ENCODE measurements at regions not wholly inside any gene's neighbourhood (a gene's known extent, or its start where the extent isn't known, plus 50 kb on each side); places are given as distances from the start of the nearest gene placed in this dataset.

DNA sequence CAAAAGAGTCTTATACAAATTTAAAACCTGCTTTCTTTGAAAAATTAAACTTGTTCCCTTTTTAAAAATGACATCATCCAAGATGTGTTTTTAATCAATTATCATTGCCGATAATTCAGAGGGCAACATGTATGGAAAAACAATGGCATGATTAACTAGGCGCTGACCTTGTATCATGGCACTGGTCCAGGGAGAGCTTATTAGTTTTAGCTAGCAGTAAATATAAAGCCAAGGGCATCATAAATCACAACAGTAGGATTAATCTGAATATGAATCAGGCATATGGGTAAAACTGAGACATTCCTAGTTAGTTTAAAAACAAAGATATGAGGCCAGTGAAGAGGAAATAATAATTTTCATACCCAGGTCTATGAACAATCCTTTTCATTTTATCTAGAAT lies 374.0 kb downstream of the HDGFL1 start:
- TF ChIP-seq, protein P1, sequence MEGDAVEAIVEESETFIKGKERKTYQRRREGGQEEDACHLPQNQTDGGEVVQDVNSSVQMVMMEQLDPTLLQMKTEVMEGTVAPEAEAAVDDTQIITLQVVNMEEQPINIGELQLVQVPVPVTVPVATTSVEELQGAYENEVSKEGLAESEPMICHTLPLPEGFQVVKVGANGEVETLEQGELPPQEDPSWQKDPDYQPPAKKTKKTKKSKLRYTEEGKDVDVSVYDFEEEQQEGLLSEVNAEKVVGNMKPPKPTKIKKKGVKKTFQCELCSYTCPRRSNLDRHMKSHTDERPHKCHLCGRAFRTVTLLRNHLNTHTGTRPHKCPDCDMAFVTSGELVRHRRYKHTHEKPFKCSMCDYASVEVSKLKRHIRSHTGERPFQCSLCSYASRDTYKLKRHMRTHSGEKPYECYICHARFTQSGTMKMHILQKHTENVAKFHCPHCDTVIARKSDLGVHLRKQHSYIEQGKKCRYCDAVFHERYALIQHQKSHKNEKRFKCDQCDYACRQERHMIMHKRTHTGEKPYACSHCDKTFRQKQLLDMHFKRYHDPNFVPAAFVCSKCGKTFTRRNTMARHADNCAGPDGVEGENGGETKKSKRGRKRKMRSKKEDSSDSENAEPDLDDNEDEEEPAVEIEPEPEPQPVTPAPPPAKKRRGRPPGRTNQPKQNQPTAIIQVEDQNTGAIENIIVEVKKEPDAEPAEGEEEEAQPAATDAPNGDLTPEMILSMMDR (IDR thresholded peaks at IDR 0.05; ENCODE audit: insufficient read depth, low read length, poor library complexity, severe bottlenecking) = no peak
- Histone ChIP-seq H3K4me3 (ENCODE audit: low read depth, low read length) (no peak overlapping the region), H3K27me3 (ENCODE audit: control insufficient read depth, insufficient read depth, low read length) (no peaks in the 10 kb centered on the region), H3K36me3 (ENCODE audit: control insufficient read depth, insufficient read depth, low read length) (no peaks in the 10 kb centered on the region)
- DNase-seq (ENCODE audit: low read depth) = no peak

DNA sequence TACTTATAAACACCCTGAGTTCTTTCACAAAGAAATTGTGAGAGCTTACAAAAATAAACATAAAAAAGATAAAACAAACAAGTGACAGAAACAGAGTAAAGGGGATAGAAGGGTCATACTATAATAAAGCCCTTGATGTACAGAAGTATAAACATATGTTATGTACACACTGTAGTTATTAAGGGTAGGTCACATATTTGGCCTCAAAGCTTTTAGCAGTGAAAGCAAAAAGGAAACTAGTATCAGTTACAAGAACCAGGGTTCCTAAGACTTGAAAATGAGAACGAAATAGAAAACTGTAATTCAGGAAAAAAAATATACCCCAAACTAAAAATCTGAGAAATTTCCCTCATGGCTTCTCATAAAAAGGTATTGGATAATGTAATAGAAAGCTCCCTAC lies 380.6 kb downstream of the HDGFL1 start:
- no peaks in the 10 kb centered on the region for H3K27me3 ChIP-seq (ENCODE audit: control insufficient read depth, insufficient read depth, low read length)

DNA sequence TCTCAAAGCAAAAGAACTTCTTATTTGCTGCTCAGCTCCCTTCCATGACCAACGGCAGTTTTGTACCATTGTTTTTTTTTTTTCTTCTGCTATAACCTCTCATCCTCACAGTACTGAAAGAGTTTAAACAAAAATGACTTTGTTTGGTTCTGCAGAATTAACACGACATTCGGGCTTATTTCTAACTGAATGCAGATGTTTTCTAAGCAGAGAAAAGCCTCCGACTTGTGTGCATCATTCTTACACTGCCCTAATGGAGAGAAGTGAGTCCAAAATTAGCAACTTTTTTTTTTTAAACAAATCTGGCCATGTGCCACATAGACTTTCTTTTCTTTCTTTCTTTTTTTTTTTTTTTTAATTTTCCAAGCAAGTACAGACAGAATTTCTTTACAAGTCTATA lies 382.7 kb downstream of the HDGFL1 start:
- Histone ChIP-seq H3K27me3 (ENCODE audit: control insufficient read depth, insufficient read depth, low read length) (no peaks in the 10 kb centered on the region), H3K4me3 (ENCODE audit: low read depth, low read length) (no peak overlapping the region), H3K36me3 (ENCODE audit: control insufficient read depth, insufficient read depth, low read length) (no peaks in the 10 kb centered on the region)
- DNase-seq (ENCODE audit: low read depth) = no peak
- TF ChIP-seq, protein P1 (IDR thresholded peaks at IDR 0.05; ENCODE audit: insufficient read depth, low read length, poor library complexity, severe bottlenecking) = no peak

More for the DNA sequence above, 380.6 kb downstream of the HDGFL1 start:
- TF ChIP-seq, protein P1 (IDR thresholded peaks at IDR 0.05; ENCODE audit: insufficient read depth, low read length, poor library complexity, severe bottlenecking) = no peak
- H3K36me3 ChIP-seq (ENCODE audit: control insufficient read depth, insufficient read depth, low read length) = no peaks in the 10 kb centered on the region
- no peak overlapping the region for H3K4me3 ChIP-seq (ENCODE audit: low read depth, low read length)
- no peak for DNase-seq (ENCODE audit: low read depth)

DNA sequence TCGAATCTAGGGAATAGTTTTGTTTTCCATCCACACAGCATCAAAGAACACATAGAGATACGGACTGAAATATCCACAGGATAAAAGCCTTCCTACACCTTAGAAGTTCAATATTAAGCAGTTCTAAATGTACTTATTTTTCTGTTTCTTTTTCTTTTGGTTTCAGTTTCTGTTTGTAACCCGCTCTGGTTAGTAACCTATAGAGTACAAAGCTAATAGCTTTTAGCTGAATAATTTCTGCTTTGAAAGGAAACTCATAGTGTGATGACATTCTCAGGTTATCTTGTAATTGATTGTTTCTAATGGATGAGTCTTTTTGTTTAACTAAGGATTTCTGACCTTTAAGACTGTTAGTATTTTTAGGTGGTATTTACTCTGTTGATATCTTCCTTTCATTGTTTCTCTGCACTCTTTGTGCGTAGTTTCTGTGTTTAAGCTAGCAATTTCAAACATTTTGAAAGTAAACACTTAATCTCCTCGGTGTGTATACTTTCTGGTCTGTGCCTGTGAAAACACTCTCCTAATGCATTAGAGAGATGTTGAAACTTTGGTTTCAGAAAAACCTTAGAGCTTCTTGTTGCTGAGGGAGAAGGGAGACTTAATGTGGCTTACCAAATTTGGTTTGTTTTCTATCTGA lies 385.5 kb downstream of the HDGFL1 start:
- TF ChIP-seq, protein P1 (IDR thresholded peaks at IDR 0.05; ENCODE audit: insufficient read depth, low read length, poor library complexity, severe bottlenecking) = no peak
- H3K27me3 ChIP-seq (ENCODE audit: control insufficient read depth, insufficient read depth, low read length) = no peaks in the 10 kb centered on the region
- DNase-seq (ENCODE audit: low read depth) = peak; percentile 18
- H3K4me3 ChIP-seq (ENCODE audit: low read depth, low read length) = no peak overlapping the region
- H3K36me3 ChIP-seq (ENCODE audit: control insufficient read depth, insufficient read depth, low read length) = no peaks in the 10 kb centered on the region

DNA sequence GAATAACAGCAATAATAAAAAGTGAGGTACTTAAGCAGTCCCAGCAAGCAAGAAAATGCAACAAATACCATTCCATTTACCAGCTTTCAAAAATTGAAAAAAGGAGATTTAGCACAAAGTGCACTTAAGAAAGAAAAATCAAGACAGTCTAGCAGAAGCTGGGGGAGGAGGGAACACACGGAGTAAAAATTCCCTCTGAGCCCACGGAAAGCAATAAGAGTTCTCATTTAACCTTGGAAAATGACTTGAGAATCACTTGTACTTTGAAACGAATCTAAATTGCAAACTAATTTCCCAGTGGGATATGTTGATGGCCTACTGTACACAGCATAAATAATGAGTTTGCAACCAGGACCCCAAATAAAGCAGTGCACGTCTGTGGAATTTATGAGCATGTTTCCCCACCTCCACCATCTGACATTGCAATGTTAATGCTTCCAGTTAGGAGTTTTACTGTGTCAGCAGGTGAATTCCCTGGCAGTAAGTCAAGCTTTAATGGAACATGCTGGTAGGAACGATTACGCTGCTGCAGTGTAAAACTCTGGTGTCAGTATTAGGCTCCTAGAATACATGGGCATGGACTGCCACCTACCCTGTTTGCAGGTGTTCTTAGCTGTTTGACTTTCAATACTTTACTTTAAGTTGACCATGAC lies 386.8 kb downstream of the HDGFL1 start:
- peak; percentile 16 for DNase-seq (ENCODE audit: low read depth)
- TF ChIP-seq, protein P1 (IDR thresholded peaks at IDR 0.05; ENCODE audit: insufficient read depth, low read length, poor library complexity, severe bottlenecking) = no peak
- Histone ChIP-seq H3K4me3 (ENCODE audit: low read depth, low read length) (no peak overlapping the region), H3K36me3 (ENCODE audit: control insufficient read depth, insufficient read depth, low read length) (no peaks in the 10 kb centered on the region), H3K27me3 (ENCODE audit: control insufficient read depth, insufficient read depth, low read length) (no peaks in the 10 kb centered on the region)

DNA sequence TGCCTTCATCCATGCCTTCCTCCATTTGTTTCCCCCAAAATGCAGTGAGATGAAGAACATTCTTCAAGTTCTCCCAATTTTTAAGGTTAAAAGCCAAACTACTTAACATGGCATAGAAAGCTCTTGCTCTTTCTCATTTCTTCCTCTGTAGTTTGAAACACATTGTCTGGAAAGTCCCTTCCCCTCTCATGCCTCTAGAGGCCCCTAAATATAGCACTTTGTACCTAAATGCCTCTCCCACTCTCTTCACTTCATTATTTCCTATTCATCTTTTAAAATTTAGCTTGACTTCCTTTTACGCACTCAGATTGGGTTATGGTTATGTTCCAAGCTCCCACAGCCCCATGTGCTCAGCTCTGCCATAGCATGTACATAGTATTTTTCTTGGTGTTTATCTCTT lies 389.3 kb downstream of the HDGFL1 start:
- Histone ChIP-seq H3K4me3 (ENCODE audit: low read depth, low read length) (no peak overlapping the region), H3K27me3 (ENCODE audit: control insufficient read depth, insufficient read depth, low read length) (no peaks in the 10 kb centered on the region), H3K36me3 (ENCODE audit: control insufficient read depth, insufficient read depth, low read length) (no peaks in the 10 kb centered on the region)
- TF ChIP-seq, protein P1 (IDR thresholded peaks at IDR 0.05; ENCODE audit: insufficient read depth, low read length, poor library complexity, severe bottlenecking) = no peak
- no peak for DNase-seq (ENCODE audit: low read depth)

Data from kidney epithelial cell (primary cell).